Stimulated activated CD4-positive, alpha-beta T cell treated with anti-CD3 and anti-CD28 coated beads, Interleukin-4, amount 100 ng/mL, for 24 hours (primary cell): ENCODE measurements at regions not wholly inside any gene's neighbourhood (a gene's known extent, or its start where the extent isn't known, plus 50 kb on each side); places are given as distances from the start of the nearest gene placed in this dataset.

Experiments
- DNase-seq: peaks from one replicate; pipeline ENCODE4 v3.0.0-alpha.2; 2020

DNA sequence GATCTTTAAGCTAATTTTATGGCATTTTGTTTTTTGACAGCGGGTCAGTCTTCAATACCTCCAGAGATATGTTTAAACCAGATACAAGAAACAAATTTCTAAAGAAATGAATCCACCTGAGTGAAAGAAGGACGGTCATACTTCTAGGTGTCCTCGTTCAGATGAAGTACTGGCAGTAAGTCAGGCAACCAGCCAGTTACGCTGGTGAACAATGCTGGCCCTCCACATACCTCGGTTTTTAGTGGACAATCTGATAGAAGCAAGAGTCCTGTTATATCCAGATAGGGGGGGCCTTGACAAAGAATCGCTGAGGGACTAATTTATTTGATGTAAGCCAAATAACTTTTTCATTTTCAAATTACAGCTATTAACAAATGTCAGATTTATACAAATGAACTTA, 266.4 kb upstream of the KLF14 start:
- no peak for DNase-seq

DNA sequence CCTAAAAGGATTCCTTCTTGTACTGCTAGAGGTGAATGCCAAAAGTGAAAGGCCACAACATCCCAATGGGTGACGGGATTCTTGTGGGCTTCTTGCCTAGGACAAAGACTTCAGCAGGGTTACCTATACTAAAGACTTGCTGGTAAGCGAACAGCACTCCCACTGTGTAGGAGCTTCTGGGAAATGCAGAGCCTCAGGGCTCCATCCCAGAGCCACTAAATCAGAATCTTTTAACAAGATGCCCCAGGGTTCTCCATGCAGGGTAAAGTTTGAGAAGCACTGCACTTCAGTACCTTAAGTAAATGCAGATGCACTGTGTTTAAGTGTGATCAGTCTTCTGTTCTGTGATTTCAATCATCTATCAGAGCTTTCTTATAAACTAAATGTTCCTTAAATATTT, 266.9 kb upstream of the KLF14 start:
- DNase-seq: no peak

DNA sequence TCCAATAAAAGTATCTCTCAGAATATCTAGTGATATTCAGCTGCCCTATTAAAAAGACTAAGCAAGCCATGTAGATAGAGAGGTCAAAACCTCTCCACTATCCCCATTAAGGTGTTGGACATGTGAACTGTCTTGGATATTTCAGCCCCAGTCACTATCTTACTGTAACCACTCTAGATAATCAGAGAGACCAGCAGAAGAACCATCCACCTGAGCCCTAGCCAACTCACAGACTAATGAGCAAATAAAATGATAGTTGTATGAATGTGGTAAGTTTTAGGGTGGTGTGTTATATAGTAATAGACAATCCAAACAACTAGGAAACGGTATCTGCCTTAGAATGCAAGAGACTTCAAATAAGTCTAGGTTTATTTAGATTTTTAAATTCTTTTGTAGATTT, 268.6 kb upstream of the KLF14 start:
- DNase-seq: no peak

DNA sequence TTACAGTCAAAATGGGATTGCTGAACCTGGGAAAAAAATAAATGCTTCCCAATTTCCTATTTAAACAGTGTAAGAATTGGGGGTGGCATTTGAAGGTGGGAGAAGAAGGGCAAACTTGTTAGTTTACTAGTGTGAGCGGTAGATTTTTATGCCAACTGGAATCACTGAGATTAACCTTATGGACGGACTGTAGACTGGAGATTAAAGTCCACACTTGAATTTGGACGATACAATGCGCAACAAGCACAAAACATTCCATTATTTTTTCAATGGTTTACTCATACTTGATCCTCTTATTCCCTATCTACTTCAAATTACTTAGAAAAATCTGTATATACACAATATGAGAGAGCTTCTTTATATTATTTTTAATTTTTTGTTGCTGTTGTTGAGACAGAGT, 269.6 kb upstream of the KLF14 start:
- DNase-seq: no peak

DNA sequence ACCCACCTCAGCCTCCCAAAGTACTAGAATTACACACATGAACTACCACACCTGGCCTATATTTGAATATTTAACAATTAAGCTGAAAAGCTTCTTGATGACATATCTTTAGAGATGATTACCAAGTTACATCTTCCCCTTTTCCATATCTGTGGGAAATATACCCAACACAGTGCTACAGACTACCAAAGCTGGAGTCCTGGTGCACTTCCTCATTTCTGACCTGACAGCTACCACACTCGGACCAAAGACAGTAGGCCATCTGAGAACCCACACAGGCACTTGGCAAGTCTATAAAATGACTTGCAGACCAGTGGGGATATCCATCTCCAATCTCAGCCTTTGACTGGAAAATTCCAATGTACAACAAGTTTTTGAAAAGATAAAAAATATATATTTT, 270.4 kb upstream of the KLF14 start:
- no peak for DNase-seq

DNA sequence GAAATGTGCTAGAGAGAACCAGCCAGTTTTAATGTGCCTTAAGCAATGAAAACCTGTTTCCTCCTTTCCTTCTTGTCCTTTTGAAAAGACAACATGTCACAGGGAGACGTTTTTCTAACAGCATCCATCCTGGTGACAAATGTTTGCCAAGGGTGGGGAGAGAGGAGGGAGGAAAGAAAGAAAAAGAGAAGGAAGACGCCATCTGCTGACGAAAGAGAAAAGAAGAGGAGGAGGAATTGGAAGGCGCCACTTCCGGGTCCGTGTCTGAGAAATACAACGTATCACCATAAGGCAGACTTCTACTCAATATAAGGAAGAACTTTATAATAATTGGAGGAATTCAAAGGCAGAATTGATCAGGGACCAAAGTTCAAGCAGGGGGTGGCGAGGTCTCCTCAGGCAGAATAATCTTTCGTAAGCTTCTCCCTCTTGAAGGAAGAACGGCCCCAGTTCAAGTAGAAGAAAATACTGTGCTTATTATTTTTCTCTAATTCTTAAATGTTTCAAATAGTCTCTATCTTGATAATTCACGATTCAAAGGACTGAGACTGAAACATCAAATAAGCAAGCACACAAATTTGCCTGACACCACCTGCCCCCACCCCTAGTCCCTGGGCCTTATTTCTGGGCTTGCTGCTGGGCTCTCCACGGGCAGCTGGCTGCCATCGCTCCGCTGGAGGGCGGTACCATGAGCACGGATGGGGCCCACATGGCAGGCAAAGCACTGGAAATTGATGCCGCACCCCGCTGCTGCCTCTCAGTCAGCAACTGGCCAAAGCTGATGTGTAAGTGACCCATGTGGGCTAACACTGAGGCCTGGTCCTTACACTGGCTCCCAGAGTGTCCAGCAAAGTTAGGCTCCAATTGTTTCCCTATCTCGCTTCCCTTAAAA, 273.7 kb upstream of the KLF14 start:
- DNase-seq: peak; percentile 70

DNA sequence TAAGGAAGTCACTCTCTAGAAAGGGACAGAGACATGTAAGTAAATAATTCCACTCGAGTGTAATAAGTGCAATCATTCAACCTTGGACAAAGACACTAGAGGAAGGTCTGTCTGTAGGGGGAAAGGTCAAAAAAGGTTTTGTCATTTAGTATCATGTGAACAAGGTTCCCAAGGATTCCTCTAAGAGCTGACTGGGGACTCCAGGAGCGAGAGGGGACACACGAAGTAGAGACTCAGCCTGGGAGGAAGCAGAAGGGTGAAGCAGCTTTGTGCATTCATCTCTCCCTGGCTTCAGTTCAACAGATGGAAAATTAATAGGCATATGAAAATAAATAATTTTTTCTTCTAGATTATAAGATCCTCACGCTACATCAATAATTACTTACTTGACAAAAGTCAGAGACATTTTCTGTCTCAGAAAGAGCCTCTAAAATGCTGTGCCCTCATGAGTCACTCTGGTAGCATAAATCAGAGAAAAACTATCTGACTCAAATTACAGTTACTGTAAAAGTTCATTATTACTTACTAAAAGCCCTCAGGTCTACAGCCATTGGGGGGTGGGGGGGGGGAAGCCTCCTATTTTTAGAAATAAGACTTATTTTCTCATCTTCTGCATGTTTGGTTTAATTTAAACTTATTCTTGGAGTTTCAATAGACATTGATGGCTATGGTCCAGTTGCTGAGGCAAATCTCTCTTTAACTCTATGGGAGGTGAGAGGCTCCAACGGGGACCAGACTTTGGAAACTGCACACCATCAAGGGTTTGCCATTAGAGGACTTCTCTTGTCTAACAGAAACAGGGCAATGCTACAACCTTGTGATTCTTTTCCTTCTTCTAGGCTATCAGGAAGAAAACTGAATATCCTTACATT, 275.1 kb upstream of the KLF14 start:
- DNase-seq: no peak

DNA sequence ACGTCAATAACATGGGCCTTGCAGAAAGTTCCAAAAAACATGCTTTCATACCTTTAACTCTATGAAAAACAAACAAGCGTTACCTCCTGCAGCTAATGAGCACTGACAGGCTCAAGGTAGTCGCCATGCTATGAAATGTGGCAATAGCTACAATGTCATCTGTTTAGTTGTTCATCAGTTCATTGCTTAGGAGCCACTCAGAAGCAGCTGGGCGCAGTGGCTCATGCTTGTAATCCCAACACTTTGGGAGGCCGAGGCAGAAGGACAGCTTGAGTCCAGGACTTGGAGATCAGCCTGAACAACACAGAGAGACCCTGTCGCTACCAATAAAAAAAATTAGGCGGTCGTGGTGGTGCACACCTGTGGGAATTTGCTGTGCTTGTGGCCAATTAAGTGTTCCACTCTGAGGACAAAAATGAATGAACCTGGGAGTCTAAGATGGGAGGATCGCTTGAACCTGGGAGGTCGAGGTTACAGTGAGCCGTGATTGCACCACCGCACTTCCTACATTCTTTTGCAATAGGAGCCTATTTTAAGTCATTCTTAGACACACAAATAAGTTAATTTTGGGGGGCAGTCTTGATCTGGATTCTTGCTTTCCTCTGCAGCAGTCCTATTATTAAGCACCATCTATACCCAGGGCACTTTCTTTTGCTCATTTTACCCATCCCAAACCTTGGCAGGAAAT, 276.2 kb upstream of the KLF14 start:
- no peak for DNase-seq

DNA sequence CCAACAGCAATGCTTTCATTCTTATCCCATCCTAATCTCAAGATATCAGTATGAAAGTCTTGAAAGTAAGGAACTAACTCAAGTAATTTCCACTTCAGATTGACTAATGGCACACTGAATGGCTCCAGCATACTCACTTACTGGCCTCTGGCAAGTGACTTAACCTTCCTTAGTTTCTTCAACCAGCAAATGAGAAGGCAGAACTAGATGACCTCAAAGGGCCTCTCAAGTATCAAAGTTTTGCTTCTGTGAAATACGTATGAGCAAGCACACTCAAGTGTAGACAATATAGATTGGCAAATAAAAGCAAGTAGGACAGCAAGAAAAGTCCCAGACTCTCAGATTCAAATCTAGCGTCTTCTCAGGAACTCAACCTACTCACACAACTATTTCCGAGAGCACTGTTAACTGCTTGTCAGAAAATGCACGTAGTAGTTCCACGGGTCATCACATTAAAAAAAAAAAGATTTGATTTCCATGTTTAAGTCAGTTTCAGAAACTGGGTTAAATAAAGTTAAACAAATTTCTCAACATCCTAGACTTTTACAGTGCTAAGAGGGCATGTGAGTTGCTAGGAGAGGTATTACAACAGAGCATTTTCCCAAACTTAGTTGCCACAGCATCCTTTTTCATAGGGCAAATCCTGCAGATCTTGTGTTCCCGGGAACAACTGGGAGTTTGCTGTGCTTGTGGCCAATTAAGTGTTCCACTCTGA, 276.9 kb upstream of the KLF14 start:
- DNase-seq: peak; percentile 52

DNA sequence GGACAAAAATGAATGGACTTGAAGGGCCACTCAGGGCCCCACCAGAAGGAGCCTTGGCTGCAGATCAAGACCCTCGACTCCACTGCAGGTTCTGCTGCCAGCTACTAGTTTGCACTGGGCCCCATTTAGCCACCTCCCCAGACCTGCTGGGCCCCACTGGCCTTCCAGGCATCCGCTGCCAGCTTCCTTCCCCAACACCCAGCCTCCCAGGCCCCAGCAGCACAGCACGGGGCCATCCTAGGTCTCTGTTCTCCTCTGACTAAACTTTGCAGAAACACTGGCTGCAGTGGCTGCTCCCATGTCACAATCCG, 277.4 kb upstream of the KLF14 start:
- DNase-seq: peak; percentile 42

DNA sequence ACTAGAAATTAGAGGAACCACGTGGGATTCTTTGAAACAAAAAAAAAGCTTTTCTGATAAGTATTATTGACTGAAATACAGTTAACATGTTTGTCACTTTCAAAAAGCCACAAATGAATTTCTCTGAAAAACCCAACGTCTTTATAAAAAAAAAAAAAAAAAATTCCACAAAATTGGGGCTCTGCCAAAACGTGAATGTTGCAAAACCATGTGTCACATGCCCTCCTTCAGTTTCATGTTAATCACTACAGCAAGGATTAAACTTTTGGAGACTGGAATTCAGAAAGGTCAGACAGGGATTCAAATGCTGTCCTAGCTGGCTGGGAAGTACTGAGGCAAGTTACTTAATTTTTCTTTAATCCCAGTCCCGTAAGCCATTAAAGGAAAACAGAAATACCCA, 278.0 kb upstream of the KLF14 start:
- no peak for DNase-seq

DNA sequence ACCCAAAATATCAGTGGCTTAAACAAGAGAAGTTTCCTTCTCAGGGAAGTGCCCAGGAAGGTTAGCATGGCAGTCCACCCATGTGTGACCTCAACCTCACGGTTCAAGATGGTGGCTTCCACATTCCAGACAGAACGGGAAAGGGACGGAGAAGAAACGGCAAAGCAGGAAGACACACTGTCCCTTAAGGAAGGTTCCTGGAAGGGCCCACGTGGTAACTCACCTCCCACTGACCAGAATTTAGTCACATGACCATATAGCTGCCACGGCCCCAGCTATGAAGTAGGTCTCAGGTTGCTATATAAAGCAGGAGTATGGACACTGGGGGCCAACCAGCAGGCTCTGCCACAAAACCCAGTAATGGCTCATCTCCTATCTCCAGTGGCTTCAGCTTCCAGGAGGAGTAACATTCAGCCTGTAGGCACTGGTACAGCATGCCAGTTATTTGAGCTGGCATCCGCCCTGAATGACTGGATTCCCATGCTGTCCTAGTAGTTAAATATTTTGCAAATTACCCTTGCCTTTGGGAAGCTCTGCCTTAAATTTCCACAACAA, 278.5 kb upstream of the KLF14 start:
- DNase-seq: no peak

DNA sequence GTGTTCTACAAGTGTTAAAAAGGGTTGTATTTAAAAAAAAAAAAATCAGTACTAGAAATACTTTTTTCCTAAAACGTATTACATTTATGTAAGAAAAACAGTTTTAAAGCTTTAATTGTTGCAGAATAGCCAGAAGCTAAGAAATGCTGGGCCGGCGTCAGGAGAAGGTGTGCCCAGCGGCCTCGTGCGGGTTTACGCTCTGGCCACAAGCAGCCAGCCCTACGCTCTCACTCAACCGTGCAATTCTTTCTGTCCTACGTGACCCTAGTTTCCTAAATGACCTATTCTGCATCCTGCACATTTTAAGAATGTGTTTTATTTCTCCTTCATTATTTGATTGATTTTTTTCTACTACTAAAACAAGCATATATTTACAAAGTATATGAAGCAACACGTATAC, 279.7 kb upstream of the KLF14 start:
- DNase-seq: no peak

DNA sequence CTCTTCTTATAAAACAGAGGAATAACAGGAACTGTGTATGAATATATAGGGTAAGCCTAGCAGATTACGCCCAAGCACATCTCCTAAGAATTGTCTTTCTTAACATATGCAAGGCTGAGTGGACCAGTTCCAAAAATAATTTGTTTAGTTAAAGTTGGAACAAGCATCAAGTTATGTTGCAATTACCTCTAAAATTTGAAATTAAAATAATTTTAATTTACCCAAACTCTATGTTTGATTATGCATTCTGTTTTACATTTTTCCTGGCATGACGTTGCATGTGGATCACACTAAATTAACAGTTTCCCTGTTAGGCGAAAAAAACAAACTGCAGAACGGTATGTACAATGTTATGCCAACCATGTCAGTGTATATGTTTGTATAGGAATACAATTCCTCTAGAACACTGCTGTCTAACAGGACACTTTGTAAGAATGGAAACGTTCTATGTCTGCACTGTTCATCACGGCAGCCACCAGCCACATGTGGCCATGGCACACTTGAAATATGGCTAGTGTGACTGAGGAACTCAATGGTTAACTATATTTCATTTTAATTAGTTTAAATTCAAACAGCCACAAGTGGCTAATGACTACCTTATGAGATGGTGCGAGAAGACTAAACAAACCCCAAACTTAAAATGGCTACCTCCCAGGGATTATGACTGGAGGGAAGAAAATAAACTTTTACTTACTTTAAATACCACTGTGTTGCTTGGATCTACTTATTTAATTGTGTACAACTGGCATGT, 281.1 kb upstream of the KLF14 start:
- no peak for DNase-seq

DNA sequence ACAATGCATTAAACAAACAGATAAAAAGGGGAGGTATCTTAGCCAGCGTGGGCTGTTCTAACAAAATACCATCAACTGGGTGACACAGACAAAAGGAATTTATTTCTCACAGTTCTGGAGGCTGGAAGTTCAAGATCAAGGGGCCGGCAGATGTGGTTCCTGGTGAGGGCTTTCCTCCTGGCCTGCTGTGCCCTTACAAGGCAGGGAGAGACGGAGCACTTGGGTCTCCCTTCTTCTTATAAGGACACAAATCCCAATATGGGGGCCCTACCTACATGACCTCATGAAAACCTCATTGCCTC, 281.6 kb upstream of the KLF14 start:
- DNase-seq: no peak

DNA sequence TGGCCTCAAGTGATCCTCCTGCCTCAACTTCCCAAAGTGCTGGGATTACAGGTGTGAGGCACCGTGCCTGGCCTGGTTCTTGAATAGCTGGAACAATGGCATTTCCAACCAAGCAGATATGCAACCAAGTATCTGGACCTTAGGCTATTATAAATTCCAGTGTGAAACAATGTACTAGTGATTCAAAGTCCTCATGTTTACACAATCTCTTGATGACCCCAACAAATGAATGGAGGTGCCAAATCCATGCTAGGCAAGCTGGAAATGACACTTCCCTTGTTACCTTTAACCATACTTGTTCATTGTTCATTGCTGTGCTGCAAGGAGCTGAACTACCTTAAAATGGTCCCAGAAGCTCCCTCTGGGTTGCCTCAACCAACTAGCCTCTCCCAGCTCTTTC, 282.2 kb upstream of the KLF14 start:
- DNase-seq: no peak

DNA sequence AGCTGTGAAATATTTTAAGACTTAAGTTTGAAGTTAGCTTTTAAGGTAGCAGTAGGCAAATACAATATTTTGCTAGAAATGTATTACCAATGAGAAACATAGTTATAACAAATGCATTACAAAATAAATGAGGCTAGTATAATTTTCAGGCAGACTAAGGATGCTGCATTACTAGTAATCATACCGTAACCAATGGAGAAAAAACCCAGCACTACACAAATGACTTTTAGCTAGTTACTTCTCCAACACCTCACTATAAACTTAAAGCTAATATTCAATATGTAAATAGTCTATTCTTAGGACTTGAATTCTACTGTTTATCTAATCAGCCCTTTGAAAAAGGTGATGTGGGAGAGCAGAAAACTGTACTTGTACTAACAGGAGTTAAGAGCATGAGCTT, 285.3 kb upstream of the KLF14 start:
- no peak for DNase-seq

DNA sequence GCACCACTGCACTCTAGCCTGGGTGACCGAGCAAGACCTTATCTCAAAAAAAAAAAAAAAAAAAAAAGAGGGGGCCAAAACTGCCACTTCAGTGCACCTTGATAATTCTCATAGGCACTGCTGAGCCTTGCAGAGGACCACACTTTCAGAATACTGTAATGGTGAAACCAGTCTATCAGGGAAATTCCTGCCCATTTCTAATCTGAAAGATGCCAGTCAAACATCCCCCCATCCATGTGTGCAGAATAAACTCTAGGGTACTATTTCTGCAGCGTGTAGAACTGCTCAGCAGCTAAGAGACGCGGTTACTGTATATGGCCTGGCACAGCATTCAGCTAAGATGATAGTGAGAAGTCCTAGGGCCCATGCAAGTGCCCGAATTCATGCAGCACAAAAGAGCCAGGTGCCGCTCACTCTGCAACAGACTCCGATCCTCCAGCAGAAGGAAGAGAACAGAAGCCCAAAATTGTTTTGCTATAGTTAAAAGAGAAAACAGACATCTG, 286.8 kb upstream of the KLF14 start:
- DNase-seq: no peak

DNA sequence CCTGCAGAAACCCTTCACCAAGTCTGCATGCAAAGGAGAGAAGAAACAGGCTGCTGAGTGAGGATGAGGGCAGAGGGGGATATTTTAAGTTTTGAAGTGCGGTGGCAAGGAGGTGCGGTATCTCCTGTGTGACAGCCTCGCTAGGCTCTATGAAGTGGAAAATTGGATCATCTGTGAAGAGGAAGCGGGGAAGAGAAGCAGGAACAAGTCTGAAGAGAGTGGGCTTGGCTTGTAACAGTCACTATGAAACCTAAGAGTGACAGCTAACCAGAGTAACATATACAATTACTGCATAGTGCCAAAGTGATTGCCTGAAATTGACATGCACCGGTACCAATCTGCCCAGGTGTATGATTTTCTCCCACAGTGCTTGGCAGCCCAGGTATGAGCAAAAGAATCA, 287.5 kb upstream of the KLF14 start:
- no peak for DNase-seq

DNA sequence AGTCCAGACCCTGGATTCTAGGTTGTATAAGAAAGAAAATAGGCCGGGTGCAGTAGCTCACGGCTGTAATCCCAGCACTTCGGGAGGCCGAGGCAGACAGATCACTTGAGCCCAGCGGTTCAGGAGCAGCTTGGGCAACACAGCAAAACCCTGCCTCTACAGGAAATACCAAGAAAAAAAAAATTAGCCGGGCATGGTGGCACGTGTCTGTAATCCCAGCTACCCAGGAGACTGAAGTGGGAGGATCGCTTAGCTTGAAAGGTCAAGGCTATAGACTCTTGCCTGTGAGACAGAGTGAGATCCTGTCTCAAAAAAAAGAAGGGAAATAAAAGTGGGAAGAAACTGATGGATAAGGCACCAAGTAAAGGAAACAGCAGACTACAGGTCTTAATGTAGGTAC, 287.9 kb upstream of the KLF14 start:
- no peak for DNase-seq

DNA sequence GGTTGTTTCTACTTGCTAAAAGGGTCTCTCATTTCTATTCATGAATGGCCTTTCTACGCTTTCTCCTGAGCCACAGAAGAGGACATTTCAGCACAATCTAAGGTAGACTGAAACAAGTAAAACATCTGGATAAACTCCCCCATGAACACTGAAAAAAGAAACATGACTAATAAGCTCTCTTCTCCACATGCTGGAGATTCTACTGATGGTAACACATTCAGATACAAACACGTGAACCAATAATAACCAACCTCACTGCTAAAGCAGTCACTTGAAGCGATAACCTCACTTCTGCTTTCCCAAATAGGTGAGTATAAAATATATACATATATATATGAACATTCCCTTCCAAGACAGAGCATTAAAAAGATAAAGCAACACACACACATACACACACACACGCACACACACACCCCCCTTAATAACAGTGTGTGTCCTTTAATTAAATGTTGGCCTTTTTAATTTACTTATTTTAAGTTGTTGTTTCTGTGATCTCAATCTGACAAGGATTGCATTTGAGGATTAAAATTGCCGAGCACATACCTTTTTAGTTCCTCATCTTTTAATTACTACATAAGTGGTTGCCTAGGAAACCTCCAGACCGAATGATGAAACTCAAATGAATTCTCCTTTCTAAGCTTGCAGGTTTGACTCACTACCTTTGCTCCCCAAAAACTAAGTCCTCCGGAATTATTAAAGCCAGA, 292.4 kb upstream of the KLF14 start:
- DNase-seq: no peak
